Heart left ventricle (tissue), 13 donors: ENCODE measurements at regions not wholly inside any gene's neighbourhood (a gene's known extent, or its start where the extent isn't known, plus 50 kb on each side); places are given as distances from the start of the nearest gene placed in this dataset.

Experiments used
- POLR2A ChIP-seq, 2 donors: fragments of 450-650 bp; IDR thresholded peaks; one replicate each; pipeline ENCODE4 v1.6.1; 2017; ENCODE audit warnings: antibody characterized with exemption in 2 of 2, mild to moderate bottlenecking in 2 of 2, moderate library complexity in 2 of 2
- TF ChIP-seq, protein P1 (sequence below), 12 donors: fragments of 200-600 bp; sonication (generic) in 4 of 12; IDR thresholded peaks; one replicate each; pipeline versions ENCODE4 v1.5.0 to v1.8.0; 2018 to 2022; ENCODE audit warnings: antibody characterized with exemption in 12 of 12, mild to moderate bottlenecking in 5 of 12
- donor health status: ischemic (EF 13 %, LVEDD 7.1; RV severe dilation, severe dysfunction).
- donor health status: DM: no; HTN: yes; CAD: no.
- donor health status: DM: no; HTN: no; CAD: no.
- donor health status: ischemic (EF 25% LVEDD 6.9; RV normal size, moderate dysfunction).
- donor health status: ischemic (EF 25% LVEDD 5.7; RV mildly dilated, moderate dysfunction).
- donor health status: ischemic (EF 35%, LVEDD 5.7; RV mildly dilated, moderate dysfunction).
- donor health status: nonischemic (EF 11% LVEDD 7.7; RV severe dilation, severe dysfunction).
- donor health status: DM: yes; HTN: yes; CAD: no.
- donor health status: PGD.
- donor health status: ischemic (EF 29% LVEDD 5.4; RV normal size, mild dysfunction).
- donor health status: nonischemic (EF 23%, LVEDD 6.1; RV moderate dilation, normal function).

DNA sequence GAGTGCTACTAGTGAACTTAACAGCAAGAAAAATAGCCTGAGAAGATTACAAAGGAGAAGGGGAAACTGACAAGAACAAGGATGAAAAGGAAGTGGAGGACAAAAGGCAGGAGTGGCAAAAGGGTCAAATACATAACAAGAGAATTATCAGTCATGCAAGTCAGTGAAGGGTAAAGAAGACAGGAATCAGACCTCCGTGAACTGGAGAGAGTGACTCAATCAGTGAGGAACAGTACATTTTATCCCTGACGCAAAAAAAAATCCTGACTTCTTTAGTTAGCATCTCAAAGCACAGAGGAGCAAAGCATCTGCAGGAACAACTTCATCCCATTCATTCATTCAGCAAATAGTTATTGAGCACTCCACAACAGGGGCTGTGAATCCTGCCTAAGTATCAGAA, 97.8 kb downstream of the SST start:
- TF ChIP-seq POLR2A (IDR thresholded peaks at IDR 0.05) = no peak
- TF ChIP-seq, protein P1, sequence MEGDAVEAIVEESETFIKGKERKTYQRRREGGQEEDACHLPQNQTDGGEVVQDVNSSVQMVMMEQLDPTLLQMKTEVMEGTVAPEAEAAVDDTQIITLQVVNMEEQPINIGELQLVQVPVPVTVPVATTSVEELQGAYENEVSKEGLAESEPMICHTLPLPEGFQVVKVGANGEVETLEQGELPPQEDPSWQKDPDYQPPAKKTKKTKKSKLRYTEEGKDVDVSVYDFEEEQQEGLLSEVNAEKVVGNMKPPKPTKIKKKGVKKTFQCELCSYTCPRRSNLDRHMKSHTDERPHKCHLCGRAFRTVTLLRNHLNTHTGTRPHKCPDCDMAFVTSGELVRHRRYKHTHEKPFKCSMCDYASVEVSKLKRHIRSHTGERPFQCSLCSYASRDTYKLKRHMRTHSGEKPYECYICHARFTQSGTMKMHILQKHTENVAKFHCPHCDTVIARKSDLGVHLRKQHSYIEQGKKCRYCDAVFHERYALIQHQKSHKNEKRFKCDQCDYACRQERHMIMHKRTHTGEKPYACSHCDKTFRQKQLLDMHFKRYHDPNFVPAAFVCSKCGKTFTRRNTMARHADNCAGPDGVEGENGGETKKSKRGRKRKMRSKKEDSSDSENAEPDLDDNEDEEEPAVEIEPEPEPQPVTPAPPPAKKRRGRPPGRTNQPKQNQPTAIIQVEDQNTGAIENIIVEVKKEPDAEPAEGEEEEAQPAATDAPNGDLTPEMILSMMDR (IDR thresholded peaks at IDR 0.05) = no peak
